GM23338 (cell line): ENCODE measurements at regions not wholly inside any gene's neighbourhood (a gene's known extent, or its start where the extent isn't known, plus 50 kb on each side); places are given as distances from the start of the nearest gene placed in this dataset.

Source experiments
- ATAC-seq: fragments of 200-7000 bp; cut with Tn5 transposase; 3 replicates; pipeline ENCODE4 v1.9.1; 2020
- DNase-seq: peaks from one replicate; pipeline ENCODE4 v3.0.0-alpha.2; 2015; ENCODE audit warnings: low spot score
- H2AFZ ChIP-seq: fragments of 200-600 bp; sonication (generic); 2 replicates; pipeline ENCODE4 v1.8.0; 2016; ENCODE audit warnings: antibody characterized with exemption, mild to moderate bottlenecking, moderate library complexity
- H3F3A ChIP-seq: fragments of 200-600 bp; sonication (generic); replicated peaks from 2 replicates; pipeline ENCODE4 v1.8.0; 2017; ENCODE audit warnings: antibody characterized with exemption, mixed run types, low read depth
- H3K27ac ChIP-seq: fragments of 200-600 bp; sonication (generic); 2 replicates; pipeline ENCODE4 v1.6.1; 2016; ENCODE audit warnings: low read depth
- H3K27me3 ChIP-seq: fragments of 200-600 bp; sonication (generic); 2 replicates; pipeline ENCODE4 v1.8.0; 2016; ENCODE audit warnings: mild to moderate bottlenecking, mixed run types, moderate library complexity; ENCODE audit not compliant: insufficient read depth
- H3K36me3 ChIP-seq: fragments of 200-600 bp; sonication (generic); 2 replicates; pipeline ENCODE4 v1.8.0; 2016; ENCODE audit warnings: mild to moderate bottlenecking; ENCODE audit not compliant: insufficient read depth
- H3K4me1 ChIP-seq: fragments of 200-600 bp; sonication (generic); 2 replicates; pipeline ENCODE4 v1.8.0; 2016; ENCODE audit warnings: mild to moderate bottlenecking, moderate library complexity; ENCODE audit not compliant: insufficient read depth
- H3K4me2 ChIP-seq: fragments of 200-600 bp; sonication (generic); 2 replicates; pipeline ENCODE4 v1.7.1; 2017; ENCODE audit warnings: mixed run types
- H3K4me3 ChIP-seq: fragments of 200-600 bp; sonication (generic); 2 replicates; pipeline ENCODE4 v1.6.1; 2016; ENCODE audit warnings: mixed run types
- H3K79me2 ChIP-seq: fragments of 200-600 bp; sonication (generic); replicated peaks from 2 replicates; pipeline ENCODE4 v1.8.0; 2017; ENCODE audit warnings: mild to moderate bottlenecking; ENCODE audit not compliant: insufficient read depth
- H3K9me2 ChIP-seq: fragments of 200-600 bp; sonication (generic); 2 replicates; pipeline ENCODE4 v1.8.0; 2017; ENCODE audit not compliant: insufficient read depth
- H4K20me1 ChIP-seq: fragments of 200-600 bp; sonication (generic); replicated peaks from 2 replicates; pipeline ENCODE4 v1.8.0; 2017; ENCODE audit warnings: mild to moderate bottlenecking; ENCODE audit not compliant: insufficient read depth
- H3K27ac Mint-ChIP-seq: 2 replicates; pipeline ENCODE4 v1.8.0; 2020; ENCODE audit warnings: inconsistent platforms, mild to moderate bottlenecking, moderate library complexity, mixed read lengths
- H3K27me3 Mint-ChIP-seq: 3 replicates; pipeline ENCODE4 v1.8.0; 2022; ENCODE audit warnings: low read depth, mild to moderate bottlenecking, moderate library complexity, mixed read lengths, inconsistent platforms; ENCODE audit not compliant: insufficient read depth, poor library complexity
- H3K36me3 Mint-ChIP-seq: 3 replicates; pipeline ENCODE4 v1.8.0; 2021; ENCODE audit warnings: low read depth, mild to moderate bottlenecking, inconsistent platforms, moderate library complexity, mixed read lengths
- H3K4me1 Mint-ChIP-seq: 3 replicates; pipeline ENCODE4 v1.8.0; 2020; ENCODE audit warnings: mild to moderate bottlenecking, inconsistent platforms, mixed read lengths
- H3K4me3 Mint-ChIP-seq: 3 replicates; pipeline ENCODE4 v1.8.0; 2021; ENCODE audit warnings: moderate library complexity, mild to moderate bottlenecking, inconsistent platforms, mixed read lengths
- H3K9me3 Mint-ChIP-seq: 3 replicates; pipeline ENCODE4 v1.8.0; 2020; ENCODE audit warnings: moderate library complexity, mild to moderate bottlenecking, inconsistent platforms, mixed read lengths
- CREB1 ChIP-seq: fragments of 250-450 bp; sonication (Bioruptor Pico); IDR thresholded peaks from 2 replicates; pipeline ENCODE4 v1.5.0; 2020; ENCODE audit warnings: low read depth, mild to moderate bottlenecking, moderate library complexity
- CTCF ChIP-seq, 2 experiments: fragments of 200-600 bp in 1 of 2; sonication (generic) in 1 of 2; conservative IDR thresholded peaks; 2 replicates each; pipeline versions ENCODE4 v1.5.1 to v1.6.1; 2016 to 2017; ENCODE audit warnings: antibody characterized with exemption in 2 of 2, low read depth in 2 of 2, mild to moderate bottlenecking in 2 of 2, moderate library complexity in 1 of 2
- ETS1 ChIP-seq: IDR thresholded peaks from 2 replicates; pipeline ENCODE4 v1.6.1; 2016; ENCODE audit warnings: antibody characterized with exemption
- EZH2 ChIP-seq: fragments of 200-600 bp; sonication (generic); IDR thresholded peaks from one replicate; pipeline ENCODE4 v1.8.0; 2017; ENCODE audit warnings: antibody characterized with exemption, mild to moderate bottlenecking, low read depth; ENCODE audit not compliant: unreplicated experiment
- REST ChIP-seq: IDR thresholded peaks from one replicate; pipeline ENCODE4 v1.6.1; 2018; ENCODE audit warnings: antibody characterized with exemption; ENCODE audit not compliant: unreplicated experiment
- STAT1 ChIP-seq: IDR thresholded peaks from one replicate; pipeline ENCODE4 v1.6.1; 2016; ENCODE audit warnings: antibody characterized with exemption; ENCODE audit not compliant: unreplicated experiment
- ZNF114 ChIP-seq: fragments of 250-450 bp; sonication (Bioruptor Pico); IDR thresholded peaks from 2 replicates; pipeline ENCODE4 v1.5.0; 2020; ENCODE audit warnings: mild to moderate bottlenecking, moderate library complexity
- ZNF331 ChIP-seq: fragments of 250-450 bp; sonication (Bioruptor Pico); IDR thresholded peaks from 2 replicates; pipeline ENCODE4 v1.5.0; 2020; ENCODE audit warnings: low read depth, mild to moderate bottlenecking, moderate library complexity
- ZNF462 ChIP-seq: fragments of 250-450 bp; sonication (Bioruptor Pico); IDR thresholded peaks from 2 replicates; pipeline ENCODE4 v1.5.0; 2020; ENCODE audit warnings: mild to moderate bottlenecking, moderate library complexity

GRCh38 chr15:69834761-69835160, 263.0 kb downstream of the TLE3 start (continued):
- no peak for TF ChIP-seq ZNF462 (CRISPR knock-in tag)
- TF ChIP-seq ZNF331 (CRISPR knock-in tag): no peak
- no peak for TF ChIP-seq ETS1
- no peak for TF ChIP-seq STAT1

GRCh38 chr15:69836048-69836447, 261.7 kb downstream of the TLE3 start:
- H3K9me3 Mint-ChIP-seq: no peaks in the 10 kb centered on the region
- TF ChIP-seq ZNF331 (CRISPR knock-in tag) (no peak), STAT1 (no peak), CREB1 (CRISPR knock-in tag) (no peak), REST (no peak), ZNF114 (no peak), EZH2 (no peak), CTCF (conservative IDR thresholded peaks at IDR 0.05; ENCODE audit: low read depth in 2 of 2) (no peak)

More at GRCh38 chr15:69836048-69836447, 261.7 kb downstream of the TLE3 start:
- Histone ChIP-seq H3K36me3 (no peaks in the 10 kb centered on the region), H2AFZ (no peak overlapping the region), H3K4me1 (no peaks in the 10 kb centered on the region), H3K27me3 (no peaks in the 10 kb centered on the region), H3K79me2 (no peaks in the 10 kb centered on the region), H3K27ac (no peak overlapping the region), H3K4me3 (no peak overlapping the region), H4K20me1 (no peaks in the 10 kb centered on the region), H3K9me2 (no peaks in the 10 kb centered on the region), H3K4me2 (no peak overlapping the region), H3F3A (no peaks in the 10 kb centered on the region)
- Mint-ChIP-seq H3K27me3 (peaks cover 7% of the 10 kb centered on the region), H3K4me1 (peaks cover 5% of the 10 kb centered on the region; the same call in 1 of the 3 replicates), H3K27ac (no peak overlapping the region), H3K36me3 (no peaks in the 10 kb centered on the region), H3K4me3 (no peak overlapping the region)
- no peak for ATAC-seq
- DNase-seq: no peak
